ENCODE measurements at regions not wholly inside any gene's neighbourhood (a gene's known extent, or its start where the extent isn't known, plus 50 kb on each side); places are given as distances from the start of the nearest gene placed in this dataset.

DNA sequence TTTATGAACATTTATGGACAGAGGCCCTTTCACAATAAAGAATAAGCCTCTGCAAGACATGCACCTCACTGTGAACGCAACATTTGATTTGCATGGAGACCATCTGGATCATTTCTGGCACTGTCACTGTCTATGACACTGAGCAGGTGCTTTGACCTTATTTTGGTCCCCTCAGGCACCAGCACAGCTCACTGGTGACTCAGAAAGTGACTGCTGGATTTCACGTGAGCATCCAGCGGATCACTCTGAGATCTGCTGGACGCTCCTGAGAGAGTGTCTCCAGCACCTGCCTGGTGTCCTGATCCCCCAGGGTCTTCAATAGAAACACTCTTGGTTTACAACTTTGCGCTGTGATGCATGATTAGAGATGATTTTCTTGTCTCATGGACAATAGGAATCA, 375.7 kb downstream of the TENT5A start:
- Histone ChIP-seq H3K27ac (no peak overlapping the region), H3K36me3 (no peaks in the 10 kb centered on the region), H3K9me3 (no peaks in the 10 kb centered on the region), H3K27me3 (replicated peaks; ENCODE audit: insufficient read depth) (no peaks in the 10 kb centered on the region), H3K4me3 (no peak overlapping the region), H3K4me1 (replicated peaks) (no peaks in the 10 kb centered on the region)
- intact Hi-C loops (cut with DNase I), result no loop called here
- 88% methylated on average over 5 of the region's 5 CpGs for WGBS
- TF ChIP-seq POLR2A (IDR thresholded peaks at IDR 0.05) (no peak), POLR2AphosphoS5 (IDR thresholded peaks at IDR 0.05) (no peak)
- TF ChIP-seq, protein P1, sequence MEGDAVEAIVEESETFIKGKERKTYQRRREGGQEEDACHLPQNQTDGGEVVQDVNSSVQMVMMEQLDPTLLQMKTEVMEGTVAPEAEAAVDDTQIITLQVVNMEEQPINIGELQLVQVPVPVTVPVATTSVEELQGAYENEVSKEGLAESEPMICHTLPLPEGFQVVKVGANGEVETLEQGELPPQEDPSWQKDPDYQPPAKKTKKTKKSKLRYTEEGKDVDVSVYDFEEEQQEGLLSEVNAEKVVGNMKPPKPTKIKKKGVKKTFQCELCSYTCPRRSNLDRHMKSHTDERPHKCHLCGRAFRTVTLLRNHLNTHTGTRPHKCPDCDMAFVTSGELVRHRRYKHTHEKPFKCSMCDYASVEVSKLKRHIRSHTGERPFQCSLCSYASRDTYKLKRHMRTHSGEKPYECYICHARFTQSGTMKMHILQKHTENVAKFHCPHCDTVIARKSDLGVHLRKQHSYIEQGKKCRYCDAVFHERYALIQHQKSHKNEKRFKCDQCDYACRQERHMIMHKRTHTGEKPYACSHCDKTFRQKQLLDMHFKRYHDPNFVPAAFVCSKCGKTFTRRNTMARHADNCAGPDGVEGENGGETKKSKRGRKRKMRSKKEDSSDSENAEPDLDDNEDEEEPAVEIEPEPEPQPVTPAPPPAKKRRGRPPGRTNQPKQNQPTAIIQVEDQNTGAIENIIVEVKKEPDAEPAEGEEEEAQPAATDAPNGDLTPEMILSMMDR (IDR thresholded peaks at IDR 0.05), result no peak
- DNase-seq (ENCODE audit: low spot score), result no peak

DNA sequence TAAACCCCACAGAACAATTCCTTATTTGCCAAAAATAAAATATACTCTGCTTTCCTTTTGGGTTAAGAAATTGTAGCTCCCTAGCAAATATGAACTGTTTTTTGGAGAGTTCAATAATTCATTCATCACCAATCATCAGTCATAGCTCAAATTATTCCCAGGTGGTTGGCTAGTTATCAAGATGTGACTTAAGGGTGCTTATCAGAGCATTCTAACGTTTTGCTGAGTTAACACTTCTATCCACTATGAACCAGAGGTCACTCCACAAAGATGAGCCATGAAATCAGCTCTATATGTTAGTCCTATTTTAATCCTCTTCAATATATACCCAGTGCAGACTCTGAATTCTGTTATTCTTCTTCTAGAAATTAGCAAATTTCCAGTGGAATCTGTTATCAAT, 379.1 kb downstream of the TENT5A start:
- TF ChIP-seq, protein P1 (IDR thresholded peaks at IDR 0.05), result no peak
- no peak for TF ChIP-seq POLR2AphosphoS5 (IDR thresholded peaks at IDR 0.05)
- no peak for TF ChIP-seq POLR2A (IDR thresholded peaks at IDR 0.05)
- no peaks in the 10 kb centered on the region for H3K27me3 ChIP-seq (replicated peaks; ENCODE audit: insufficient read depth)
- intact Hi-C loops (cut with DNase I), result no loop called here
- no peaks in the 10 kb centered on the region for H3K9me3 ChIP-seq
- H3K4me3 ChIP-seq, result no peak overlapping the region
- no peaks in the 10 kb centered on the region for H3K4me1 ChIP-seq (replicated peaks)
- no peak overlapping the region for H3K27ac ChIP-seq
- no peaks in the 10 kb centered on the region for H3K36me3 ChIP-seq
- DNase-seq (ENCODE audit: low spot score), result no peak
- 23% methylated on average over 1 of the region's 1 CpG for WGBS

DNA sequence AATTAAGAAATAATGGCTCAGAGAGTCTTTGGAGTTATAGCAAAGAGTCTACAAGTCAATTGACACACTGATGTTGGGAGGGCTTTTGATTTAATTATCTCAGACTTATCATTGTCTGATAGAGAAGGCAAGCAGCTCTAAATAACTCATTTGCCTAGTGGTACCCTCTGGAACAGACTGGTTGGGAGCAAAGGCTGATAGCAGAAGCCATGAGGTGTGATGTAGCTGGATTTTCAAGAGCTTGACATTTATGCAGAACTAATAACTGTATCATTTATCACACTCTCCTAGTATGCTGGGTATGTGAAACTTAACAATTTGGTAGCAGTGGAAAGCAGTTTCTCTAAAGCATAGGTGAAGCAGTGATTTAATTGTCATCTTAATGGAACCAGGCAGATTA, 380.6 kb downstream of the TENT5A start:
- no peaks in the 10 kb centered on the region for H3K4me1 ChIP-seq (replicated peaks)
- no peaks in the 10 kb centered on the region for H3K36me3 ChIP-seq
- H3K9me3 ChIP-seq, result no peaks in the 10 kb centered on the region
- TF ChIP-seq, protein P1 (IDR thresholded peaks at IDR 0.05), result no peak
- TF ChIP-seq POLR2AphosphoS5 (IDR thresholded peaks at IDR 0.05) (no peak), POLR2A (IDR thresholded peaks at IDR 0.05) (no peak)
- H3K27me3 ChIP-seq (replicated peaks; ENCODE audit: insufficient read depth), result no peaks in the 10 kb centered on the region
- no peak for DNase-seq (ENCODE audit: low spot score)
- intact Hi-C loops (cut with DNase I), result no loop called here
- H3K4me3 ChIP-seq, result no peak overlapping the region
- no peak overlapping the region for H3K27ac ChIP-seq

GRCh38 chr6:81366972-81367371, 385.5 kb downstream of the TENT5A start:
- no peaks in the 10 kb centered on the region for H3K27me3 ChIP-seq (replicated peaks; ENCODE audit: insufficient read depth)
- intact Hi-C loops (cut with DNase I), result no loop called here

GRCh38 chr6:81362246-81362645, 390.2 kb downstream of the TENT5A start:
- TF ChIP-seq, protein P1 (IDR thresholded peaks at IDR 0.05), result no peak
- TF ChIP-seq POLR2A (IDR thresholded peaks at IDR 0.05) (no peak), POLR2AphosphoS5 (IDR thresholded peaks at IDR 0.05) (no peak)
- no peak overlapping the region for H3K27ac ChIP-seq
- DNase-seq (ENCODE audit: low spot score), result no peak
- H3K9me3 ChIP-seq, result no peaks in the 10 kb centered on the region
- no peak overlapping the region for H3K4me3 ChIP-seq
- intact Hi-C loops (cut with DNase I), result no loop called here
- WGBS, result 76% methylated on average over 1 of the region's 1 CpG
- no peaks in the 10 kb centered on the region for H3K36me3 ChIP-seq
- no peaks in the 10 kb centered on the region for H3K27me3 ChIP-seq (replicated peaks; ENCODE audit: insufficient read depth)
- H3K4me1 ChIP-seq (replicated peaks), result no peaks in the 10 kb centered on the region

More at GRCh38 chr6:81366972-81367371, 385.5 kb downstream of the TENT5A start:
- H3K4me3 ChIP-seq, result no peak overlapping the region
- WGBS, result 35% methylated on average over 3 of the region's 3 CpGs
- no peaks in the 10 kb centered on the region for H3K36me3 ChIP-seq
- H3K27ac ChIP-seq, result no peak overlapping the region
- no peaks in the 10 kb centered on the region for H3K9me3 ChIP-seq
- TF ChIP-seq POLR2AphosphoS5 (IDR thresholded peaks at IDR 0.05), result no peak
- TF ChIP-seq, protein P1 (IDR thresholded peaks at IDR 0.05), result no peak
- no peak for TF ChIP-seq POLR2A (IDR thresholded peaks at IDR 0.05)
- no peak for DNase-seq (ENCODE audit: low spot score)
- no peaks in the 10 kb centered on the region for H3K4me1 ChIP-seq (replicated peaks)

All from prostate gland (tissue), 2 donors.